Keratinocyte (primary cell): ENCODE measurements at regions not wholly inside any gene's neighbourhood (a gene's known extent, or its start where the extent isn't known, plus 50 kb on each side); places are given as distances from the start of the nearest gene placed in this dataset.

Experiments used
- DNase-seq: peaks from one replicate; pipeline ENCODE4 v3.0.0-alpha.2; 2011; ENCODE audit warnings: low read depth, missing footprints, low spot score
- FAIRE-seq: peaks from 2 replicates; lab custom pipeline; 2011; peaks lifted over from hg19 to GRCh38; lab: Jason Lieb, UNC
- H2AFZ ChIP-seq: 2 replicates; pipeline ENCODE4 v1.6.0; 2012; ENCODE audit warnings: low read length, control low read depth, inconsistent platforms; ENCODE audit not compliant: control insufficient read depth
- H3K27ac ChIP-seq: 2 replicates; pipeline ENCODE4 v1.5.1; 2011; ENCODE audit warnings: low read length; ENCODE audit not compliant: control insufficient read depth, insufficient read depth
- H3K27me3 ChIP-seq: 3 replicates; pipeline ENCODE4 v1.6.0; 2011; ENCODE audit warnings: low read length; ENCODE audit not compliant: control insufficient read depth, insufficient read depth; ENCODE audit errors: extremely low read depth
- H3K36me3 ChIP-seq, 2 experiments: 2 replicates in 1 of 2; 3 replicates in 1 of 2; pipeline ENCODE4 v1.5.1; 2011; ENCODE audit warnings: low read length in 2 of 2, mild to moderate bottlenecking in 1 of 2; ENCODE audit not compliant: control insufficient read depth in 2 of 2, insufficient read depth in 2 of 2; ENCODE audit errors: extremely low read depth in 1 of 2
- H3K4me1 ChIP-seq: 3 replicates; pipeline ENCODE4 v1.5.1; 2011; ENCODE audit warnings: low read length; ENCODE audit not compliant: control insufficient read depth, insufficient read depth; ENCODE audit errors: extremely low read depth
- H3K4me2 ChIP-seq: 3 replicates; pipeline ENCODE4 v1.6.0; 2011; ENCODE audit warnings: low read depth, low read length; ENCODE audit not compliant: control insufficient read depth, insufficient read depth; ENCODE audit errors: extremely low read depth
- H3K4me3 ChIP-seq, 3 experiments: fragments of 200-600 bp in 1 of 3; sonication (generic) in 1 of 3; 2 replicates in 2 of 3; 3 replicates in 1 of 3; pipeline ENCODE4 v1.5.1; 2011 to 2016; ENCODE audit warnings: low read length in 3 of 3, mild to moderate bottlenecking in 3 of 3, control low read depth in 2 of 3, inconsistent platforms in 1 of 3, low read depth in 1 of 3, mixed read lengths in 1 of 3, mixed run types in 1 of 3, moderate library complexity in 1 of 3; ENCODE audit not compliant: control insufficient read depth in 2 of 3, insufficient read depth in 2 of 3; ENCODE audit errors: extremely low read depth in 1 of 3
- H3K79me2 ChIP-seq: 2 replicates; pipeline ENCODE4 v1.6.0; 2012; ENCODE audit warnings: low read length; ENCODE audit not compliant: control insufficient read depth, insufficient read depth
- H3K9ac ChIP-seq: 3 replicates; pipeline ENCODE4 v1.6.0; 2011; ENCODE audit warnings: low read length; ENCODE audit not compliant: control insufficient read depth, insufficient read depth; ENCODE audit errors: extremely low read depth
- H3K9me1 ChIP-seq: 3 replicates; pipeline ENCODE4 v1.6.0; 2011; ENCODE audit warnings: low read length; ENCODE audit not compliant: control insufficient read depth, insufficient read depth; ENCODE audit errors: extremely low read depth
- H3K9me3 ChIP-seq: 2 replicates; pipeline ENCODE4 v1.5.1; 2012; ENCODE audit warnings: low read depth, low read length; ENCODE audit not compliant: control insufficient read depth
- H4K20me1 ChIP-seq: 3 replicates; pipeline ENCODE4 v1.6.0; 2011; ENCODE audit warnings: low read length; ENCODE audit not compliant: control insufficient read depth, insufficient read depth; ENCODE audit errors: extremely low read depth
- CTCF ChIP-seq, 3 experiments: IDR thresholded peaks in 1 of 3; conservative IDR thresholded peaks in 1 of 3; optimal IDR thresholded peaks in 1 of 3; 2 replicates in 2 of 3; 3 replicates in 1 of 3; pipeline versions ENCODE3 to v1.5.1; 2011; ENCODE audit warnings: low read length in 3 of 3, mild to moderate bottlenecking in 3 of 3, moderate library complexity in 2 of 3, control low read depth in 1 of 3, inconsistent platforms in 1 of 3; ENCODE audit not compliant: insufficient read depth in 2 of 3; ENCODE audit errors: extremely low read depth in 1 of 3
- EZH2 ChIP-seq: IDR thresholded peaks from one replicate; pipeline ENCODE4 v1.6.1; 2012; ENCODE audit warnings: inconsistent platforms, mild to moderate bottlenecking, low read length, moderate library complexity
- dilution Hi-C: fragments of 300-500 bp; cut with MboI; formaldehyde crosslinking; loops from one replicate; pipeline ENCODE4 v1.7.0; 2020; ENCODE audit warnings: low sequenced_read_pairs; ENCODE audit not compliant: extremely low pct_ligation_motif_present

GRCh38 chrX:150036641-150037040 lies 98.3 kb upstream of the EOLA2 start:
- no peak for FAIRE-seq
- DNase-seq: peak; percentile 17
- no peaks in the 10 kb centered on the region for H3K36me3 ChIP-seq
- H2AFZ ChIP-seq: no peak overlapping the region
- TF ChIP-seq EZH2 (no peak), CTCF (optimal IDR thresholded peaks at IDR 0.05 in 1 of 3, IDR thresholded peaks at IDR 0.05 in 1 of 3, conservative IDR thresholded peaks at IDR 0.05 in 1 of 3; ENCODE audit: extremely low read depth in 1 of 3, insufficient read depth in 2 of 3, low read length in 3 of 3) (no peak)
- H3K9me3 ChIP-seq: no peaks in the 10 kb centered on the region
- peak overlapping the region; percentile 63 for H3K27ac ChIP-seq
- H3K27me3 ChIP-seq: no peaks in the 10 kb centered on the region
- no peaks in the 10 kb centered on the region for H3K9me1 ChIP-seq
- no peaks in the 10 kb centered on the region for H4K20me1 ChIP-seq
- peaks cover 30% of the 10 kb centered on the region for H3K4me1 ChIP-seq
- no peak overlapping the region for H3K9ac ChIP-seq
- peak overlapping the region; percentile 27 for H3K4me2 ChIP-seq
- no peak overlapping the region for H3K4me3 ChIP-seq
- H3K79me2 ChIP-seq: no peaks in the 10 kb centered on the region
- dilution Hi-C loops: no loop called here

DNA sequence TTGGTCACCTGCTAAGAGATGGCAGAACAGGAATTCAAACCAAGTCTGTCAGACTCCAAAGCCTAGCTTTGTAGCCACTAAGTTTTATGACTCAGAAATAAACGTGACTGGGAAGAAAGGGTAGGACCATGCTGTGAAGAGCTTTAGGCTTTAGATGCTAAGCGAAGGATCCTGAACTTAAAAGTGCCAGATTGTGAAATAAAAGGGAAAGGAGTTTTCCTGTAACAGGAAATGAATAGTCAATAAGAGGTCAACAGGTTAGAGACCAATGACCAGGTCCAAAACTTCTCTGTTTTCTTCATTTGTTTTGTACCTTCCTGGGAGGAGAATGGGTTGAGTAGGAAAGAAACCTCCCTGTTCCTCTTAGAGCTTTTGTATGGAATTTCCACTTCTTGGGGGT lies 98.8 kb upstream of the EOLA2 start:
- dilution Hi-C loops: no loop called here
- no peak for TF ChIP-seq CTCF (optimal IDR thresholded peaks at IDR 0.05 in 1 of 3, IDR thresholded peaks at IDR 0.05 in 1 of 3, conservative IDR thresholded peaks at IDR 0.05 in 1 of 3; ENCODE audit: extremely low read depth in 1 of 3, insufficient read depth in 2 of 3, low read length in 3 of 3)
- no peak for TF ChIP-seq EZH2
- no peaks in the 10 kb centered on the region for H3K9me1 ChIP-seq
- DNase-seq (no peak), FAIRE-seq (no peak)
- no peak overlapping the region for H2AFZ ChIP-seq
- peak overlapping the region; percentile 27 for H3K4me2 ChIP-seq
- no peaks in the 10 kb centered on the region for H3K79me2 ChIP-seq
- no peaks in the 10 kb centered on the region for H3K27me3 ChIP-seq
- H3K4me1 ChIP-seq: peaks cover 30% of the 10 kb centered on the region
- H3K27ac ChIP-seq: no peak overlapping the region
- H3K4me3 ChIP-seq: no peak overlapping the region
- H3K9me3 ChIP-seq: no peaks in the 10 kb centered on the region
- no peaks in the 10 kb centered on the region for H4K20me1 ChIP-seq
- H3K9ac ChIP-seq: no peak overlapping the region
- no peaks in the 10 kb centered on the region for H3K36me3 ChIP-seq
